Sigmoid colon (tissue), 4 donors: ENCODE measurements at regions not wholly inside any gene's neighbourhood (a gene's known extent, or its start where the extent isn't known, plus 50 kb on each side); places are given as distances from the start of the nearest gene placed in this dataset.

Source experiments
- POLR2A ChIP-seq, 2 donors: fragments of 450-650 bp; IDR thresholded peaks; one replicate each; pipeline ENCODE4 v1.6.1; 2016; ENCODE audit warnings: antibody characterized with exemption in 2 of 2, mild to moderate bottlenecking in 2 of 2, moderate library complexity in 2 of 2
- POLR2AphosphoS5 ChIP-seq, 4 donors: sonication (generic); formaldehyde crosslinking; IDR thresholded peaks; one replicate each; pipeline ENCODE4 v1.6.1; 2017; ENCODE audit warnings: antibody characterized with exemption in 4 of 4
- TF ChIP-seq, protein P1 (sequence below), 4 experiments: fragments of 450-650 bp in 3 of 4; fragments of 200-600 bp in 1 of 4; IDR thresholded peaks; one replicate each; pipeline ENCODE4 v1.5.1; 2016 to 2019; ENCODE audit warnings: antibody characterized with exemption in 4 of 4, mild to moderate bottlenecking in 3 of 4, moderate library complexity in 2 of 4

DNA sequence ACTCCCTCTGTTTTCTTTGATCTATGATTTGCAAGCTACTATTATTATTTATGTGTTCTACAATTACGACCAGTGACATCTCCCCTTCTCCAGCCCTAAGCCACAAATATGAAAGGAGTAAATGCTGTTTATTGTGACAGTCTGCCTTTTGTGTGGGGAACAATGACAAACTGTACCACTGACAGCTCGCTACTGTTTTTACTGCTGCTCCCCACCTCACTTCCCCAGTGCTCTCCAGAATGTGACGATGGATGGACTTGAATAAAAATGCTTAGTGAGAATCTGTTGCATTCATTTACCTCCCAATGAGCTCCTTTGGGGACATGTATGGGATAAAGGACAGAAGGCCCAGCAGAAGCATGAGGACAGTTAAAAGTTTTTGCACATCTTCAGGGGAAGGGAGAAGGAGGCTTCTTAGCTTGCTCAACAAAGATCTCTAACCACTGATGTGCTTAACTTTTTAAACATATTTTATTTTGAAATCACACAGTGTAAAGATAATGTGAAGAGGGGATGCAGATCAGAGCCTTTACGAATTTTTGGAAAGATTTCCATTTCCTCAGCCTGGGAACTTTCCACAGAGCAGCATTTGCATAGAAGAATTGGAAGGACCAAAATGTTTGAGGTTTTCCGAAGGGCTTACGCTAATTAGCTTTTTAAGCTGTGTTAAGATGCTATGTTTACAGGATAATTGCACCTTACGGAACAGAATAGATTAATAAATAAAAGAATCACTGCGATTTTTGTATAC lies 485.1 kb upstream of the TENM3 start:
- TF ChIP-seq POLR2A (IDR thresholded peaks at IDR 0.05) (no peak), POLR2AphosphoS5 (IDR thresholded peaks at IDR 0.05) (no peak)
- TF ChIP-seq, protein P1, sequence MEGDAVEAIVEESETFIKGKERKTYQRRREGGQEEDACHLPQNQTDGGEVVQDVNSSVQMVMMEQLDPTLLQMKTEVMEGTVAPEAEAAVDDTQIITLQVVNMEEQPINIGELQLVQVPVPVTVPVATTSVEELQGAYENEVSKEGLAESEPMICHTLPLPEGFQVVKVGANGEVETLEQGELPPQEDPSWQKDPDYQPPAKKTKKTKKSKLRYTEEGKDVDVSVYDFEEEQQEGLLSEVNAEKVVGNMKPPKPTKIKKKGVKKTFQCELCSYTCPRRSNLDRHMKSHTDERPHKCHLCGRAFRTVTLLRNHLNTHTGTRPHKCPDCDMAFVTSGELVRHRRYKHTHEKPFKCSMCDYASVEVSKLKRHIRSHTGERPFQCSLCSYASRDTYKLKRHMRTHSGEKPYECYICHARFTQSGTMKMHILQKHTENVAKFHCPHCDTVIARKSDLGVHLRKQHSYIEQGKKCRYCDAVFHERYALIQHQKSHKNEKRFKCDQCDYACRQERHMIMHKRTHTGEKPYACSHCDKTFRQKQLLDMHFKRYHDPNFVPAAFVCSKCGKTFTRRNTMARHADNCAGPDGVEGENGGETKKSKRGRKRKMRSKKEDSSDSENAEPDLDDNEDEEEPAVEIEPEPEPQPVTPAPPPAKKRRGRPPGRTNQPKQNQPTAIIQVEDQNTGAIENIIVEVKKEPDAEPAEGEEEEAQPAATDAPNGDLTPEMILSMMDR (IDR thresholded peaks at IDR 0.05), result no peak
